ENCODE measurements at regions not wholly inside any gene's neighbourhood (a gene's known extent, or its start where the extent isn't known, plus 50 kb on each side); places are given as distances from the start of the nearest gene placed in this dataset.
"Not testable (repeated sequence)": the region's sequence is repeated elsewhere in the genome, so short reads cannot be mapped to it uniquely, and the experiment has no call there.

DNA sequence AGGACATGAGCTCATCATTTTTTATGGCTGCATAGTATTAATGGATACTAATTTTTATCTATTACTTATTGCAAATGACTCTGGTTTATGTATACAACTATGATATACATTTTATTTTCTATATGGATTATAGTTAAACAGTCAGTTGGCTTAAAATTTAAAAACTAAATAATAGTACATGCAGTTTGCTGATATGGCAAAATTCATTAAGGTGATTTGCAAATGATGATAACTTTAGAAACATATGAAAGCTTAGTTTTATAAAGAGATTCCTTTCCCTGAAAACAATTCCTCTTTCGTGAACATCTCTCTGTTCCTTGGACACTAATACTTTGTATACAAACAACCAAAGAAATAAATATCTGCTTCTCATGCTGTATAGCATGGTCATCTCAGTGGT is 165.5 kb upstream of the SEMA3E start:
- H4K20me1 ChIP-seq (ENCODE audit: insufficient read depth, low read length): no peaks in the 10 kb centered on the region
- BruUV-seq (replicated peaks): no TSS peak

DNA sequence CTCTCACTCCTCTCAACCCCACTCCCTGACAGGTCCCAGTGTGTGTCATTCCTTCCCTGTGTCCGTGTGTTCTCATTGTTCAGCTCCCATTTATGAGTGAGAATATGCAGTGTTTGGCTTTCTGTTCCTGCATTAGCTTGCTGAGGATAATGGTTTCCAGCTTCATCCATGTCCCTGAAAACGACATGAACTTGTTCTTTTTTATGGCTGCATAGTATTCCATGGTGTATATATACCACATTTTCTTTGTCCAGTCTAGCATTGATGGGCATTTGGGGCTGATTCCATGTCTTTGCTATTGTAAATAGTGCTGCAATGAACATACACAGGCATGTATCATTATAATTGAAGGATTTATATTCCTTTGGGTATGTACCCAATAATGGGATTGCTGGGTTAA is 163.6 kb upstream of the SEMA3E start:
- H3K9me3 ChIP-seq (ENCODE audit: low read length); intact Hi-C loops (cut with micrococcal nuclease; ENCODE audit: unreplicated experiment); H3K79me2 ChIP-seq (ENCODE audit: insufficient read depth, low read depth, low read length); H3K4me3 ChIP-seq (ENCODE audit: low read depth, low read length, poor library complexity, severe bottlenecking); H3K36me3 ChIP-seq (ENCODE audit: insufficient read depth, low read length); BruUV-seq (replicated peaks); H2AFZ ChIP-seq (ENCODE audit: low read length); POLR2A ChIA-PET; H3K27ac ChIP-seq (ENCODE audit: low read depth, low read length, poor library complexity, severe bottlenecking); CTCF ChIA-PET (ENCODE audit: unreplicated experiment); H3K9me2 ChIP-seq (ENCODE audit: insufficient read depth, low read length); DNase-seq (ENCODE audit: low spot score); H3K4me2 ChIP-seq (ENCODE audit: low read length); H4K20me1 ChIP-seq (ENCODE audit: insufficient read depth, low read length); H3K4me1 ChIP-seq (ENCODE audit: insufficient read depth, low read length, poor library complexity, severe bottlenecking): not testable (repeated sequence)

More for the DNA sequence above, 165.5 kb upstream of the SEMA3E start:
- Histone ChIP-seq H2AFZ (ENCODE audit: low read length) (no peak overlapping the region), H3K9me2 (ENCODE audit: insufficient read depth, low read length) (no peaks in the 10 kb centered on the region), H3K79me2 (ENCODE audit: insufficient read depth, low read depth, low read length) (no peaks in the 10 kb centered on the region), H3K4me3 (ENCODE audit: low read depth, low read length, poor library complexity, severe bottlenecking) (no peak overlapping the region), H3K36me3 (ENCODE audit: insufficient read depth, low read length) (no peaks in the 10 kb centered on the region), H3K4me1 (ENCODE audit: insufficient read depth, low read length, poor library complexity, severe bottlenecking) (no peaks in the 10 kb centered on the region), H3K9me3 (ENCODE audit: low read length) (no peaks in the 10 kb centered on the region), H3K27ac (ENCODE audit: low read depth, low read length, poor library complexity, severe bottlenecking) (no peak overlapping the region), H3K4me2 (ENCODE audit: low read length) (no peak overlapping the region)
- TF ChIP-seq EZH2phosphoT487 (IDR thresholded peaks at IDR 0.05; ENCODE audit: borderline replicate concordance, low read depth, low read length): no peak
- TF ChIP-seq, protein P1, sequence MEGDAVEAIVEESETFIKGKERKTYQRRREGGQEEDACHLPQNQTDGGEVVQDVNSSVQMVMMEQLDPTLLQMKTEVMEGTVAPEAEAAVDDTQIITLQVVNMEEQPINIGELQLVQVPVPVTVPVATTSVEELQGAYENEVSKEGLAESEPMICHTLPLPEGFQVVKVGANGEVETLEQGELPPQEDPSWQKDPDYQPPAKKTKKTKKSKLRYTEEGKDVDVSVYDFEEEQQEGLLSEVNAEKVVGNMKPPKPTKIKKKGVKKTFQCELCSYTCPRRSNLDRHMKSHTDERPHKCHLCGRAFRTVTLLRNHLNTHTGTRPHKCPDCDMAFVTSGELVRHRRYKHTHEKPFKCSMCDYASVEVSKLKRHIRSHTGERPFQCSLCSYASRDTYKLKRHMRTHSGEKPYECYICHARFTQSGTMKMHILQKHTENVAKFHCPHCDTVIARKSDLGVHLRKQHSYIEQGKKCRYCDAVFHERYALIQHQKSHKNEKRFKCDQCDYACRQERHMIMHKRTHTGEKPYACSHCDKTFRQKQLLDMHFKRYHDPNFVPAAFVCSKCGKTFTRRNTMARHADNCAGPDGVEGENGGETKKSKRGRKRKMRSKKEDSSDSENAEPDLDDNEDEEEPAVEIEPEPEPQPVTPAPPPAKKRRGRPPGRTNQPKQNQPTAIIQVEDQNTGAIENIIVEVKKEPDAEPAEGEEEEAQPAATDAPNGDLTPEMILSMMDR (conservative IDR thresholded peaks at IDR 0.05; ENCODE audit: low read length): no peak
- intact Hi-C loops (cut with micrococcal nuclease; ENCODE audit: unreplicated experiment): no loop called here
- DNase-seq (ENCODE audit: low spot score): no peak
- CTCF ChIA-PET (ENCODE audit: unreplicated experiment): no interaction called here
- POLR2A ChIA-PET: no interaction called here

DNA sequence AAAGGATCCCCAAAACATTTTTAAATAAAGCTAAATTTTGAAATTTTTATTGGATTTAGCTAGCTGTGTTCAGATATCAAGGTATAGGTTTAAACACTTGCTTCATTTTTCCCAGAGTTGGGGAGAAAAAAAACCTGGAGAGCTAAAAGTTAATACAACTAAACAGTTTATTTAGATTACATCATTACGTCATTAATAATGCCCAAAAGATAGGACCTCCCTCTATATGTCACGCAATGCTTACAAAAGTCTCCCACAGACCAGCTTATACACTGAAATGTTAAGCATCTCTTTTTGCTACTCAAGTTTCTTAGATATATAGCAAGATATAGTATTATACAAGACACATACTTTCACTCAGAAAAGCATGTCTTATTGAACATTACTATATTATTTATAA is 160.0 kb upstream of the SEMA3E start:
- TF ChIP-seq EZH2phosphoT487 (IDR thresholded peaks at IDR 0.05; ENCODE audit: borderline replicate concordance, low read depth, low read length): no peak
- TF ChIP-seq, protein P1 (conservative IDR thresholded peaks at IDR 0.05; ENCODE audit: low read length): no peak
- ChIA-PET CTCF (ENCODE audit: unreplicated experiment) (no interaction called here), POLR2A (interaction anchor here (0.7 kb wide), 1 partner anchor 772 kb away, joined by 3 read pairs; no protein-coding TSS in a partner anchor)
- no peaks in the 10 kb centered on the region for H3K9me3 ChIP-seq (ENCODE audit: low read length)
- no peaks in the 10 kb centered on the region for H4K20me1 ChIP-seq (ENCODE audit: insufficient read depth, low read length)
- H3K9me2 ChIP-seq (ENCODE audit: insufficient read depth, low read length): no peaks in the 10 kb centered on the region
- BruUV-seq (replicated peaks): no TSS peak
- DNase-seq (ENCODE audit: low spot score): no peak
- H2AFZ ChIP-seq (ENCODE audit: low read length): no peak overlapping the region
- H3K4me3 ChIP-seq (ENCODE audit: low read depth, low read length, poor library complexity, severe bottlenecking): no peak overlapping the region
- H3K79me2 ChIP-seq (ENCODE audit: insufficient read depth, low read depth, low read length): no peaks in the 10 kb centered on the region
- no peaks in the 10 kb centered on the region for H3K36me3 ChIP-seq (ENCODE audit: insufficient read depth, low read length)
- H3K27ac ChIP-seq (ENCODE audit: low read depth, low read length, poor library complexity, severe bottlenecking): no peak overlapping the region
- no peak overlapping the region for H3K4me2 ChIP-seq (ENCODE audit: low read length)
- intact Hi-C loops (cut with micrococcal nuclease; ENCODE audit: unreplicated experiment): no loop called here
- H3K4me1 ChIP-seq (ENCODE audit: insufficient read depth, low read length, poor library complexity, severe bottlenecking): no peaks in the 10 kb centered on the region
